ENCODE measurements at regions not wholly inside any gene's neighbourhood (a gene's known extent, or its start where the extent isn't known, plus 50 kb on each side); places are given as distances from the start of the nearest gene placed in this dataset.

- TF ChIP-seq, protein P1, sequence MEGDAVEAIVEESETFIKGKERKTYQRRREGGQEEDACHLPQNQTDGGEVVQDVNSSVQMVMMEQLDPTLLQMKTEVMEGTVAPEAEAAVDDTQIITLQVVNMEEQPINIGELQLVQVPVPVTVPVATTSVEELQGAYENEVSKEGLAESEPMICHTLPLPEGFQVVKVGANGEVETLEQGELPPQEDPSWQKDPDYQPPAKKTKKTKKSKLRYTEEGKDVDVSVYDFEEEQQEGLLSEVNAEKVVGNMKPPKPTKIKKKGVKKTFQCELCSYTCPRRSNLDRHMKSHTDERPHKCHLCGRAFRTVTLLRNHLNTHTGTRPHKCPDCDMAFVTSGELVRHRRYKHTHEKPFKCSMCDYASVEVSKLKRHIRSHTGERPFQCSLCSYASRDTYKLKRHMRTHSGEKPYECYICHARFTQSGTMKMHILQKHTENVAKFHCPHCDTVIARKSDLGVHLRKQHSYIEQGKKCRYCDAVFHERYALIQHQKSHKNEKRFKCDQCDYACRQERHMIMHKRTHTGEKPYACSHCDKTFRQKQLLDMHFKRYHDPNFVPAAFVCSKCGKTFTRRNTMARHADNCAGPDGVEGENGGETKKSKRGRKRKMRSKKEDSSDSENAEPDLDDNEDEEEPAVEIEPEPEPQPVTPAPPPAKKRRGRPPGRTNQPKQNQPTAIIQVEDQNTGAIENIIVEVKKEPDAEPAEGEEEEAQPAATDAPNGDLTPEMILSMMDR (IDR thresholded peaks at IDR 0.05) = no peak
- H3K36me3 ChIP-seq (ENCODE audit: insufficient read depth in 1 of 2, low read depth in 1 of 2) = no peaks in the 10 kb centered on the region
- H3K4me1 ChIP-seq = no peaks in the 10 kb centered on the region
- DNase-seq (no peak), ATAC-seq (peak in 1 of 4 donors; percentile 58)
- no peak overlapping the region for H3K4me3 ChIP-seq
- peaks cover 0 to 23% (median 0%) of the 10 kb centered on the region in 3 donors for H3K27me3 ChIP-seq (ENCODE audit: insufficient read depth in 3 of 3, low read length in 2 of 3)
- intact Hi-C loops (cut with DNase I) = no loop called here
- no peaks in the 10 kb centered on the region for H3K9me3 ChIP-seq
- no peak overlapping the region for H3K27ac ChIP-seq
- WGBS, 3 donors = 46 to 53% (median 52%) methylated on average over 13 of the region's 13 CpGs
Measured at GRCh38 chr16:86984991-86985647, 332.1 kb downstream of the C16orf95 start.

DNA sequence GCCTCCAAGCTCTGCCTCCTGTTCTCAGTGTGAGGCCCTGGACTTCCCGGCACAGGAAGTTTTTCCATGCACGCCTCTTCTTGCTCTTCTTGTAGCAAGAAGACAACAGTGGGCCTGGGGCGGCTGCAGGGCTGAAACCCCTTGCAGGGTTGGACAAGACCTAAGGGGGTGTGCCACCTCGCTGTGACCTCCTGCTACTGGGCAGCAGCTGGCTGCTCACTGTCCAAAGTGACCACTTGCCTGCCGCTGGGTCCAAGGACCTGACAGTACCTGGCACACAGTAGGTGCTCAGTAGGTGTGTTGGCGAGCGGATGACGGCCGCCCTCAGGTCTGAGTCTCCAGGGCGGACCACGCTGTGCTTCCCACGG is 331.6 kb downstream of the C16orf95 start:
- ATAC-seq = no peak

DNA sequence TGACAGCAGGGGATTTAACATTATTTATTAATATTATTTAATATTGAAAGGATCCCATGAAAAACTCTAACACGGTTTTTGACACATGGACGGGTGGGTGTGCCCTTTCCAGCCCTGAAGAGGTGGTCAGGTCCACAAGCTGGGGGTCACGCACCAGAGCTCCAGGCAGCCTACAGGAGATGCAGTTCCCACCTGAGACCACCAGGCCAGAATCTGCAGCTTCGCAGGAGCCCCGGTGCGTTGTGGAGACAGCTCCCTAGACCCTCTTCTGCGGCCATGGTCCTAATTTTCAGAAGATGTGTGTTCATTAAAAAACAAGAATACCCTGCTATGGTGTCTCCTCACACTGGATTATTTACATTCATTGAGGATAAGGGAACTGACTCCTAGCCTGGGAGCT is 331.1 kb downstream of the C16orf95 start:
- no peak for DNase-seq
- Histone ChIP-seq H3K4me1 (no peaks in the 10 kb centered on the region), H3K27me3 (ENCODE audit: insufficient read depth in 3 of 3, low read length in 2 of 3) (peaks cover 0 to 20% (median 0%) of the 10 kb centered on the region in 3 donors), H3K27ac (no peak overlapping the region), H3K36me3 (ENCODE audit: insufficient read depth in 1 of 2, low read depth in 1 of 2) (no peaks in the 10 kb centered on the region), H3K4me3 (no peak overlapping the region), H3K9me3 (no peaks in the 10 kb centered on the region)
- ATAC-seq = no peak
- intact Hi-C loops (cut with DNase I) = no loop called here
- TF ChIP-seq, protein P1 (IDR thresholded peaks at IDR 0.05) = no peak
- WGBS, 3 donors = 71 to 78% (median 77%) methylated on average over 7 of the region's 7 CpGs

More for the DNA sequence above, 331.6 kb downstream of the C16orf95 start:
- H3K27ac ChIP-seq = no peak overlapping the region
- no peaks in the 10 kb centered on the region for H3K9me3 ChIP-seq
- DNase-seq = no peak
- H3K4me3 ChIP-seq = no peak overlapping the region
- H3K4me1 ChIP-seq = no peaks in the 10 kb centered on the region
- no peaks in the 10 kb centered on the region for H3K36me3 ChIP-seq (ENCODE audit: insufficient read depth in 1 of 2, low read depth in 1 of 2)
- intact Hi-C loops (cut with DNase I) = no loop called here
- TF ChIP-seq, protein P1 (IDR thresholded peaks at IDR 0.05) = no peak
- 82 to 88% (median 83%) methylated on average over 12 of the region's 12 CpGs for WGBS, 3 donors
- H3K27me3 ChIP-seq (ENCODE audit: insufficient read depth in 3 of 3, low read length in 2 of 3) = peaks cover 0 to 20% (median 0%) of the 10 kb centered on the region in 3 donors

DNA sequence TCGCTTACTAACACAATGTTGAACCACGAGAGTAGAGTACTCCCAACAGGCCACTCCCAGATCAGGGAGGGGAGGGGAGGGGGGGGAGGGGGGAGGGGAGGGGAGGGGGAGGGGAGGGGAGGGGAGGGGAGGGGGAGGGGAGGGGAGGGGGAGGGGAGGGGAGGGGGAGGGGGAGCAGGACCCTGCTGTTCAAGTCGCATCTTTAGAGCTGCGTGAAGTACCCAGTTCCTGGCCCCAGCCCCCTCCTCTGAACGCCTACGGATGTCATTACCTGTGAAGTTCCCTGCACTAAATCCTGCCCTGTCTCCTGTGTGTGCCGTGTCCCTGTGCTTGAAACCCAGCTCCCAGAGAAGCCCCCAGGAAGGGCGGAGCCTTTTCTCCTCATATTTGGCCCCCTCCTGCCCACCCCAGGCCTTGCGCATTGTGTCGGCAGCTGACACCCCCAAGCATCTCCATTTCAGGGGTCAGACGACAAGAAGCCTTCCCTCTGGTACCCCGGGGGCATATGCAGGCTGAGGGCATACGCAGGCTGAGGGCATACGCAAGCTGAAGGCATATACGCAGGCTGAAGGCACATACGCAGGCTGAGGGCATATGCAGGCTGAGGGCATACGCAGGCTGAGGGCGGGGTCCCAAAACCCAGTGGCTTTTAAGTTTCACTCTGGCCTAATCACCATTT is 330.2 kb downstream of the C16orf95 start:
- Histone ChIP-seq H3K36me3 (ENCODE audit: insufficient read depth in 1 of 2, low read depth in 1 of 2) (no peaks in the 10 kb centered on the region), H3K27ac (no peak overlapping the region), H3K27me3 (ENCODE audit: insufficient read depth in 3 of 3, low read length in 2 of 3) (peaks cover 0 to 26% (median 0%) of the 10 kb centered on the region in 3 donors), H3K9me3 (no peaks in the 10 kb centered on the region), H3K4me1 (no peaks in the 10 kb centered on the region), H3K4me3 (no peak overlapping the region)
- 73 to 78% (median 77%) methylated on average over 18 of the region's 18 CpGs for WGBS, 3 donors
- intact Hi-C loops (cut with DNase I) = no loop called here
- DNase-seq (no peak), ATAC-seq (no peak)
- TF ChIP-seq, protein P1 (IDR thresholded peaks at IDR 0.05) = no peak

Data from psoas muscle (tissue), 7 donors.